Epithelial cell of esophagus (primary cell): ENCODE measurements at regions not wholly inside any gene's neighbourhood (a gene's known extent, or its start where the extent isn't known, plus 50 kb on each side); places are given as distances from the start of the nearest gene placed in this dataset.
"Not testable (repeated sequence)": the region's sequence is repeated elsewhere in the genome, so short reads cannot be mapped to it uniquely, and the experiment has no call there.

Experiments
- DNase-seq: peaks from one replicate; pipeline ENCODE4 v3.0.0; 2010; ENCODE audit warnings: low read depth
- H3K4me3 ChIP-seq: 2 replicates; pipeline ENCODE4 v1.5.1; 2011; ENCODE audit warnings: mild to moderate bottlenecking, low read length, control low read depth
- CTCF ChIP-seq: IDR thresholded peaks from 2 replicates; pipeline ENCODE4 v1.5.1; 2011; ENCODE audit warnings: low read depth, mild to moderate bottlenecking, low read length, control low read depth, inconsistent platforms; ENCODE audit not compliant: insufficient read depth; ENCODE audit errors: missing control alignments

GRCh38 chr3:106126846-106127235 lies 258.0 kb upstream of the CBLB start:
- no peak overlapping the region for H3K4me3 ChIP-seq
- TF ChIP-seq CTCF = no peak
- no peak for DNase-seq

GRCh38 chr3:106129939-106130338 lies 261.1 kb upstream of the CBLB start:
- no peak for TF ChIP-seq CTCF
- no peak for DNase-seq
- no peak overlapping the region for H3K4me3 ChIP-seq

GRCh38 chr3:106130384-106131198 lies 261.8 kb upstream of the CBLB start:
- no peak overlapping the region for H3K4me3 ChIP-seq
- no peak for TF ChIP-seq CTCF
- peak; percentile 52 for DNase-seq

- no peak for DNase-seq
- TF ChIP-seq CTCF = no peak
- H3K4me3 ChIP-seq = no peak overlapping the region
Observed at GRCh38 chr3:106135451-106136160, 266.8 kb upstream of the CBLB start.

GRCh38 chr3:106139826-106140225 lies 271.0 kb upstream of the CBLB start:
- H3K4me3 ChIP-seq = no peak overlapping the region
- no peak for DNase-seq
- no peak for TF ChIP-seq CTCF

- DNase-seq = peak; percentile 78
- H3K4me3 ChIP-seq = no peak overlapping the region
- TF ChIP-seq CTCF = no peak
Observed at GRCh38 chr3:106140431-106140830, 271.6 kb upstream of the CBLB start.

GRCh38 chr3:106144030-106144429 lies 275.2 kb upstream of the CBLB start:
- no peak overlapping the region for H3K4me3 ChIP-seq
- DNase-seq = no peak
- TF ChIP-seq CTCF = no peak

GRCh38 chr3:106148440-106149082 lies 279.7 kb upstream of the CBLB start:
- H3K4me3 ChIP-seq, DNase-seq: not testable (repeated sequence)
